H4 (cell line): ENCODE measurements at regions not wholly inside any gene's neighbourhood (a gene's known extent, or its start where the extent isn't known, plus 50 kb on each side); places are given as distances from the start of the nearest gene placed in this dataset.

Experiments
- DNase-seq: peaks from one replicate; pipeline ENCODE4 v3.0.0-alpha.2; 2015; ENCODE audit warnings: low spot score

DNA sequence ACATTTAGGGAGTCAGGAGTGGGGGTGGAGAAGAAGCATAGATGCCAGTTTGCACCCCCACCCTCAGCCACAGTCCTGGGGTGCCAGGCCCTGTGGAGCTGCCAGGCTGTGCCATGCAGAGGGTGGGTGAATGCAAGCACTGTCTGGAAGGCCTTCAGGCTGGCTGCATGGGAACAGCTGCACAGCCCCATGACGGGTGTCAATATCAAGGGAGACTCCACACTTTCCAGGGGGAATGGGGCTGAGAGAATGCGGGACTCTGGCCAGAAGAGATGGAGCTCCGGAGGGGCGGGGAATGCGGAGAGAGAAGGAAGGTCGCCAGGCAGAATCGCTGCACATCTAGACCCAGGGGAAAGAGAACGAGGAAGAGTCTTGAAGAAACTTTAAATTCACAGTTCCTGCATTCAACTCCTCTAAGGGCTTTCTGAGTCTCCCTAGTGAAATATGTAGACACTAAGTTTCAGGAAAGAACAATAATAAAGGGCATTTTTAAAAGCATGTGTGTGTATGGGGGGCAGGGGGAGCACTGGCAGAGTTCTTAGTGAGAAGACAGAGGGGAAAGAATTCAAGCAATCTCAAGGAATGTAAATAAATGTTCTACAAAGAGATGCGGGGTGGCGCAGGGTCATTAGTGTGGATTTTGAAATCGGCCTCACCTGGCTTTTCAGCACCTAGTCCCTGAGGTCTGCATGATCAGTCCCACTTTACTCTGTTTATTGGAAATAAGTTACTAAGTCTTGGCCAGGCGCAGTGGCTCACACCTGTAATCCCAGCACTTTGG lies 59.1 kb downstream of the BOD1 start:
- no peak for DNase-seq

DNA sequence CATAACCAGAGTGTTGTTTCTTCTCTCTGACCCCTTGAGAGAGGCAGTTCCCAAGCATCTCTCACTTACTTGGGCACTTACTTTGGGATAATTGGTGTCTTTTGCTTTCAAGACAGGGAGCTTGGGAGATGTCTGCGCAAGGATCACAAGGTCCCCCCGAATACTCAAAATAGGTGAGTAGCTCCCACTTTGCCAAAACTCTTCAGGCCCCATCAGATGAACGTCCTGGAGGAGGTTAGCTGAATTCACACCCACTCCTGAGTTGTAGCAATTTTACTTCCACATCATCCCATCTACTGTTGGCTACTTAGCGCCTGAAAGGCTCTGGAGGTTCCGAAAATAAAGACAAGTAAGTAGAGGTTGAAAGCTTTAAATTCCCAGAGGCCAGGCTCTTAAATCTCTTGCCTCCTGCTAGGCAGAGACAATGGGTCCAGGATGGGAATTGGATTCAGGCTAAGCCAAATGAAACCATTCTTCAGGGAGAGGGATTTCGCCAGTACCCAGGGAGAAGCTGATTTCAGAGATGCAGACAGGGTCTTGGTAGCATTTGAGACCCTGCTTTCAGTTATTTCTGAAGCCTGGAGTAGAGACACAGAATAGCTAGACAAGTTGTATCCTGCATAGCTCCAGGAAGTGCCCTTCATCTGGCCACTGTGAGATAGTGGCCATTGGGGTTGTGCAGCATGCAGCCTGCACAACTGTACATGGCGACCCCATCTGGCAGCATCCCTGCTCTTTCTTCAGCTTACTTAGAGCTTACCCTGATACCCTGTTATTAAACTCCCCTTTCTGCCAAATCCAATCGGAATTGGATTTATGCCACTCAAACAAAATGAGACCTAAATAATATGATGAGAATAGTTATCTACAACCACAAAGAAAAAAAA lies 60.1 kb downstream of the BOD1 start:
- DNase-seq: no peak

DNA sequence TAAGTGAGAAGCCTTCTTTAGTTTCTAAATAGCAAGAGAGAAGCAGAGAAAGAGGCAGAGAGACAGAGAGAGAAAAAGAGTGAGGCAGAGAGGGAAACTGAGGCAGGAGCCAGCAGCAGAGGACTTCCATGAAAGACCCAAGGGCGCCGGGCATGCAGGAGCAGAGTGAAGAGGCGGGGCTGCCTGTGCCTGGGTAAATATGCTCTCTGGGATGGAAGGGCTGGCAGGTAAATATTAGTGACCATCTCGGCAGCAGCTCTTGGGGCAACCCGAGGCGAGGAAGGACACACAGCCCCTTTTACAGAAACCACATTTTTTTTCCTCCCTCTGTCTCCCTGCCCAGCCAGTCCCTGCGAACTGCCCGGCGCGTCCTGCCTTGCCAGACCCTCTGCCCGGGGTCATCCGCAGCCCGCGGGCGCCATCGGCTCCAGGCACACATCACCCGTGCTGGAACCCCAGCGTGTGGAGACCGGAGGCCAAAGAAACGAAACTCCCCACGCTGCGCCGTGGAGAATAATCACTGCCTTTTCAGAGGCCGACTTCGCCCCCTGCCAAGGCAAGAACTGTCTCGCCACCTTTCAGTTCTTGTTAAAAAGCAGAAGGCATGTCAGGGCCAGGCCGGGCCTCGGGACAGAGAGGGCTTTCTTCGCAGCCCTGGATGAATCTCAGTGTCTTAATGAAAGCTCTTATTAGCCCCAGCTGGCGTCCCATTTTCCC lies 61.3 kb downstream of the BOD1 start:
- no peak for DNase-seq

- no peak for DNase-seq
These were observed 62.2 kb downstream of the BOD1 start for GRCh38 chr5:173554038-173554955.

- DNase-seq: no peak
These were observed 65.8 kb downstream of the BOD1 start for GRCh38 chr5:173550641-173551040.

DNA sequence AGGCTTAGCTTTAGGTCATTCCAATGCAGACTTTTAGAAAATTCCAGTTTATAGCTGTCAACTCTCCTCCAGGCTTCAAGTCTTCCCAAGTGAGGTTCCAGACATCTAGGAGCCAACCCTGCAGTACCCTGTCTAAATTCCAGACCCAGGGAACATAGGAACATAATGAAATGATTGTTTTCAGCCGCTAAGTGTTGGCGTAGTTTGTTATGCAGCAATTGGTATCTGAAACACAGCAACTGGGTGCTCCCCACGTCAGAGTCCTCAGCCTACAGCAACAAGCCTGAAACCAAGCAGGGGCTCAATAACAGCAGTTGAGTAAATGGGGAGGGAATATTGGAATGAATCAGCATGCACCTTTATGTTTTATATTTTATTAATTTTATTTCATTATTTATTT lies 66.8 kb downstream of the BOD1 start:
- no peak for DNase-seq

- DNase-seq: peak; percentile 54
These were observed 68.9 kb downstream of the BOD1 start for GRCh38 chr5:173547579-173547978.

DNA sequence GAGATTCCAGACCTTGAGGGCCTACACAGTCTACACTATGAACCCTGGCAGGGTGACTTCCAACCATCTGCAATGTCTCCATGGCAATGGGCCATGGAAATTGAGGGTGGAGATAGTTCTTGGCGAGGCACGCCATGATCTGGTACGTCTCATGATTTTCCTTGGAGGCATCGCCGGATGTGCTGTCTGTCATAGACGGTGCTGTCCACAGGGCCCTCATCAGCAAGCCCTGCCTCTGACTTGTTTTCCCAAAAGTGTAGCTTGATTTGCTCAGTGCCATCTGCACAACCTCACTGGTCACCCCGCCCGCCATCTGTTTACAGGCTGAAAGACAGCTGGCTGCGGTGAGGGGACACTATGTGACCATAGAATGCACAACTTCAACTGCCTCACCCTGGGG lies 73.5 kb downstream of the BOD1 start:
- no peak for DNase-seq

DNA sequence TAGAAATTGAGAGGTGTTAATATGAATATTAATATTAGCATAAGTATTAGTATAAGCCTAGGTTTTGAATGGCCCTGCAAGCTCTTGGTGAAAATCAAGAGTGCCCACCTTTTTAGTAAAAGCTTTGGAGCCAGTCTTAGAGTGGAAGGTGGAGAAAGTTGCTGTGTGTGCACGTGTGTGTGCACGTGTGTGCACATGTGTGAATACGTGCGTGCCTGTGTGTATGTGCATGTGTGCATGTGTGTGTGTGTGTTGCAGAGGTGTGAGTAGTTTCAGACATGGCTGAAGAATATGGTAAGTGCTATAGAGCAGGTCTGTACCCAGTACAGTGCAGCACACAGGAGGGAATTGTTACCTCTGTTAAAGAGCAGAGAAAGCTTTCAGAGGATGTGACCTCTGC lies 74.3 kb downstream of the BOD1 start:
- no peak for DNase-seq

DNA sequence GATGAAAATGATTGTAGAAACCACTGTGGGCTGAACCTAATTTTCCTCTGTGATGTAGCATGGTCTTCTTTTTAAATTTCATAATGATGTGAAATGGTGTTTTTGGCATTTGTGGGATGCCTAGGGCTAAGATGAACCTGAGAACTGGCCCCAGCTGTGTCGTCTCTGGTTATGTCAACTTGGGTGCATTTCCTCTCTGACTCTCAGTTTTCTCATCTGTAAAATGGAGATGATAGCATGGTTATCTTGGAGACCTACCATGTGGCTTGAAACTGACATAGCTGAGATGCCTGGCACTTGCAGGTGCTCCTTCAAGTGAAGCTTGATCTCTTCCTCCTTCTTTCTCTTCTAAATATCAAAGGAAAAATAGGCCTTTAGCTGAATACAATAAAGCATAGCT lies 77.8 kb downstream of the BOD1 start:
- DNase-seq: no peak

DNA sequence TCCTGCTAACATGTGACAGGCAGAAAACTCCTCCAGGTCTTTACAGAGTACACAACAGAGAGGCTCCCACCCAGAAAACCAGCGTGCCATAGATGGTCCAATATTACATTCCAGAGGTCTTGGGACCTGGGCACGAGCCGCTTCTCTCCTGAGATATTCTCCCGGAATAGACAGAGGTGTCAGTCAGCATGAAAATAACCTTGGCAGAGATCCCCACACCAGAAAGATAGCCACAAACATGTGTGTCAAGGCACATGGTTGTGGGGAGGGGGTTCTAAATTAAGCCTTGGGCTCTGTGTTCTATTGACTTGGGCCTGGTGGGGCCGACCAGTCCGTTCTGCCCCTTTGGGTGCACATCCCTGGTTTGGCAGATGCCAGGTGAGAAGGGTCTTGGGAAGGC lies 78.4 kb downstream of the BOD1 start:
- DNase-seq: no peak

DNA sequence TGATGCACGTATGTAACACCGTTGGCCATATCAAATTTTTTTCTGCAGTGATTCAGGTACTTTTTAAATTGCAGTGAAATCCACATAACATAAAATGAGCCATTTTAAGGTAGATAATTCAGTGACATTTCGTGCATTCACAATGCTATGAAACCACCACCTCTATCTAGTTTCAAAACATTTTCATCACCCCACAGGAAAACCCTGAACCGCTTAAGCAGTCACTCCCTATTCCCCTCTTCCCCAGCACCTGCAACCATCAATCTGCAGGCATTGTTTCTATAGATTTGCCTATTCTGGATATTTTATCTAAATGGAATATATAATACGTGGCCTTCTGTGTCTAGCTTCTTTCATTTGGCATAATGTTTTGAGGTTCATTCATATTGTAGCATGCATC lies 79.2 kb downstream of the BOD1 start:
- no peak for DNase-seq

- no peak for DNase-seq
These were observed 80.3 kb downstream of the BOD1 start for GRCh38 chr5:173535976-173536639.

GRCh38 chr5:173535166-173535975 lies 81.1 kb downstream of the BOD1 start:
- no peak for DNase-seq

- DNase-seq: no peak
These were observed 81.8 kb downstream of the BOD1 start for GRCh38 chr5:173534664-173535063.

DNA sequence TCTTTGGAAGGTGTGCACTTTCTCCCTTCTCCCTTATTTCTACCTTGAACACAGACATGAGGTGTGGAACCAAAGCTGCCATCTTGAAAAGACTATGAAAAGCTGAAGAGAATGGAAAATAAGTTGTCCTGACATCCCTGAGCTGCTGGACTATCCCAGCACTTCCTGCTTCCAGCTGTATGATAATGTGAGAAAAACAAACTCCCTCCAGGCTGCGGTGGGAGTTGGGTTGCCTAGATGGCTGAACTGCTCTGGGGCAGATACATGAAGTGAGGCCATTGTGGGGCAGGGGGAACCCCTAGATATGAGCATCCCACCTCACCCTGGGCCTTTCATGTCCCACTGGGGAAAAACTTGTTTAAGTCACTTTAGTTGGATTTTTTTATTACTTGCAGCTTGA lies 82.4 kb downstream of the BOD1 start:
- no peak for DNase-seq

DNA sequence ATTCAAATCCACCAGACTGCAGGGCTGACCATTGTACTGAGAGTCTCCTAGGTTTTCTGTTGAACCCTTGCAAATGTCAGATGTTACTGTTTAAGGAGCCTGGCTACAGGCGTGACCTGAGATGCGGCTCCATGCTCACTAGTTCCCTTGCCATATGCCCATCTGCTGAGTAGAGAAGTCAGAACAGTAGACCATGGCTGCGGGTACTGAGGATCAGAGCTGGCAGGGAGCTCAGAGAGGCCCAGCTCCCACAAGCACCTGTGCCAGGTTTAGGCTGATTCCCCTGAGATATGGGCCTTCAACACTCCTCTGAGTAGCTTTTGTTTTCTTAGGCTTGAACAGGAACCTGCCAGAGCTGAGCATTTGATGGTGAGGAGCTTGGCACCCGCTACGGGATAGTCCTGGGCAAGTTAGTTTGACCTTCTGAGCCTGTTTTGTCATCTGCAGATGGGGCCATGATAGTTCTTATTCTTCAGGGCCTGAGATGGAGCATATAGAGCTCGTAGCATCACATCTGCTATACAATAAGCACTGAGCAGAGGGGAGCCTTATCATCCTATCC lies 83.7 kb downstream of the BOD1 start:
- no peak for DNase-seq

GRCh38 chr5:173531863-173532262 lies 84.6 kb downstream of the BOD1 start:
- no peak for DNase-seq

GRCh38 chr5:173530547-173530946 lies 85.9 kb downstream of the BOD1 start:
- no peak for DNase-seq

GRCh38 chr5:173529861-173530260 lies 86.6 kb downstream of the BOD1 start:
- DNase-seq: no peak
